Medulla oblongata (tissue), 1 donor: ENCODE measurements at regions not wholly inside any gene's neighbourhood (a gene's known extent, or its start where the extent isn't known, plus 50 kb on each side); places are given as distances from the start of the nearest gene placed in this dataset.
"Not testable (repeated sequence)": the region's sequence is repeated elsewhere in the genome, so short reads cannot be mapped to it uniquely, and the experiment has no call there.

Experiments used
- DNase-seq: peaks from one replicate; pipeline ENCODE4 v3.0.0-alpha.2; 2015; ENCODE audit errors: extremely low spot score

GRCh38 chr10:94088926-94089381, 95.2 kb downstream of the PLCE1 start:
- no peak for DNase-seq

GRCh38 chr10:94091649-94092048, 97.9 kb downstream of the PLCE1 start:
- DNase-seq = no peak

- DNase-seq = no peak
Observed at GRCh38 chr10:94092848-94093247, 99.1 kb downstream of the PLCE1 start.

- DNase-seq = no peak
Observed at GRCh38 chr10:94093286-94093905, 99.7 kb downstream of the PLCE1 start.

GRCh38 chr10:94094540-94094939, 100.8 kb downstream of the PLCE1 start:
- no peak for DNase-seq

- no peak for DNase-seq
Observed at GRCh38 chr10:94097656-94098055, 103.9 kb downstream of the PLCE1 start.

- DNase-seq = no peak
Observed at GRCh38 chr10:94098896-94099295, 105.2 kb downstream of the PLCE1 start.

- no peak for DNase-seq
Observed at GRCh38 chr10:94101894-94102293, 108.2 kb downstream of the PLCE1 start.

- no peak for DNase-seq
Observed at GRCh38 chr10:94102436-94102835, 108.7 kb downstream of the PLCE1 start.

- DNase-seq = no peak
Observed at GRCh38 chr10:94103192-94103591, 109.5 kb downstream of the PLCE1 start.

GRCh38 chr10:94103801-94104221, 110.1 kb downstream of the PLCE1 start:
- no peak for DNase-seq

- DNase-seq = no peak
Observed at GRCh38 chr10:94104316-94105000, 110.7 kb downstream of the PLCE1 start.

- no peak for DNase-seq
Observed at GRCh38 chr10:94105226-94105625, 111.5 kb downstream of the PLCE1 start.

- no peak for DNase-seq
Observed at GRCh38 chr10:94107191-94107590, 113.5 kb downstream of the PLCE1 start.

GRCh38 chr10:94108200-94108599, 114.5 kb downstream of the PLCE1 start:
- DNase-seq = no peak

GRCh38 chr10:94111367-94111766, 117.6 kb downstream of the PLCE1 start:
- no peak for DNase-seq

- no peak for DNase-seq
Observed at GRCh38 chr10:94112321-94112720, 118.6 kb downstream of the PLCE1 start.

- no peak for DNase-seq
Observed at GRCh38 chr10:94115725-94116124, 122.0 kb downstream of the PLCE1 start.

GRCh38 chr10:94116848-94117247, 123.1 kb downstream of the PLCE1 start:
- DNase-seq = no peak

GRCh38 chr10:94122211-94122610, 128.5 kb downstream of the PLCE1 start:
- no peak for DNase-seq

- no peak for DNase-seq
Observed at GRCh38 chr10:94123258-94123995, 129.7 kb downstream of the PLCE1 start.

GRCh38 chr10:94124147-94124546, 130.4 kb downstream of the PLCE1 start:
- DNase-seq = not testable (repeated sequence)

GRCh38 chr10:94125268-94125667, 131.5 kb downstream of the PLCE1 start:
- not testable (repeated sequence) for DNase-seq
